ENCODE measurements at regions not wholly inside any gene's neighbourhood (a gene's known extent, or its start where the extent isn't known, plus 50 kb on each side); places are given as distances from the start of the nearest gene placed in this dataset.

DNA sequence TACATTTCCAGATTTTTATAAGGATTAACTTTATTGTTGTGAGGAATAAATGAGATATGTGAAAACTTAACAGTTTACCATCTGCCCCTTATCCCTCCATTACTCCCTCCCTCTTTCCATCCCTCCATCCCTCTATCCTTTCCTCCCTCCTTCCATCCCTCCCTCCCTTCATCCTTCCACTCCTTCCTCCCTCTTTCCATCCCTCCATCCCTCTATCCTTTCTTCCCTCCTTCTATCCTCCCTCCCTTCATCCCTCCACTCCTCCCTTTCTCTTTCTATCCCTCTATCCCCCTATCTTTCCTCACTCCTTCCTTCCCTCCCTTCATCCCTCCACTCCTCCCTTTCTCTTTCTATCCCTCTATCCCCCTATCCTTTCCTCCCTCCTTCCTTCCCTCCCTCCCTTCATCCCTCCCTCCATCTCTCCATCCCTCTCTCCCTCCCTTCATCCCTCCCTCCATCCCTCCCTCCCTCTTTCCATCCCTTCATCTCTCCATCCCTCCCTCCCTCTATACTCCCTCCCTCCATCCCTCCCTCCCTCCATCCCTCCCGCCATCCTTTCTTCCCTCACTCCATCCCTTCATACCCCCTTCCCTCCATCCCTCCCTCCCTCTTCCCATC, 181.8 kb upstream of the PLXNC1 start:
- no peaks in the 10 kb centered on the region for H3K36me3 Mint-ChIP-seq (ENCODE audit: low read depth)
- H3K79me2 ChIP-seq (replicated peaks; ENCODE audit: insufficient read depth) = no peaks in the 10 kb centered on the region
- H3F3A ChIP-seq (replicated peaks; ENCODE audit: low read depth) = no peaks in the 10 kb centered on the region
- H3K36me3 ChIP-seq (ENCODE audit: insufficient read depth) = no peaks in the 10 kb centered on the region
- no peak overlapping the region for H3K4me2 ChIP-seq
- ATAC-seq (no peak), DNase-seq (ENCODE audit: low spot score) (no peak)
- H3K4me3 Mint-ChIP-seq = no peak overlapping the region
- no peak overlapping the region for H3K4me3 ChIP-seq
- no peak overlapping the region for H3K27ac ChIP-seq (ENCODE audit: low read depth)
- H3K27ac Mint-ChIP-seq = no peak overlapping the region
- TF ChIP-seq STAT1 (IDR thresholded peaks at IDR 0.05; ENCODE audit: unreplicated experiment) (no peak), ZNF114 (CRISPR knock-in tag; IDR thresholded peaks at IDR 0.05) (no peak), CREB1 (CRISPR knock-in tag; IDR thresholded peaks at IDR 0.05; ENCODE audit: low read depth) (no peak), EZH2 (IDR thresholded peaks at IDR 0.05; ENCODE audit: low read depth, unreplicated experiment) (no peak), EZH2phosphoT487 (IDR thresholded peaks at IDR 0.05; ENCODE audit: unreplicated experiment) (no peak), NANOG (IDR thresholded peaks at IDR 0.05; ENCODE audit: borderline replicate concordance) (no peak), JUNB (IDR thresholded peaks at IDR 0.05; ENCODE audit: unreplicated experiment) (no peak)
- TF ChIP-seq, protein P1, sequence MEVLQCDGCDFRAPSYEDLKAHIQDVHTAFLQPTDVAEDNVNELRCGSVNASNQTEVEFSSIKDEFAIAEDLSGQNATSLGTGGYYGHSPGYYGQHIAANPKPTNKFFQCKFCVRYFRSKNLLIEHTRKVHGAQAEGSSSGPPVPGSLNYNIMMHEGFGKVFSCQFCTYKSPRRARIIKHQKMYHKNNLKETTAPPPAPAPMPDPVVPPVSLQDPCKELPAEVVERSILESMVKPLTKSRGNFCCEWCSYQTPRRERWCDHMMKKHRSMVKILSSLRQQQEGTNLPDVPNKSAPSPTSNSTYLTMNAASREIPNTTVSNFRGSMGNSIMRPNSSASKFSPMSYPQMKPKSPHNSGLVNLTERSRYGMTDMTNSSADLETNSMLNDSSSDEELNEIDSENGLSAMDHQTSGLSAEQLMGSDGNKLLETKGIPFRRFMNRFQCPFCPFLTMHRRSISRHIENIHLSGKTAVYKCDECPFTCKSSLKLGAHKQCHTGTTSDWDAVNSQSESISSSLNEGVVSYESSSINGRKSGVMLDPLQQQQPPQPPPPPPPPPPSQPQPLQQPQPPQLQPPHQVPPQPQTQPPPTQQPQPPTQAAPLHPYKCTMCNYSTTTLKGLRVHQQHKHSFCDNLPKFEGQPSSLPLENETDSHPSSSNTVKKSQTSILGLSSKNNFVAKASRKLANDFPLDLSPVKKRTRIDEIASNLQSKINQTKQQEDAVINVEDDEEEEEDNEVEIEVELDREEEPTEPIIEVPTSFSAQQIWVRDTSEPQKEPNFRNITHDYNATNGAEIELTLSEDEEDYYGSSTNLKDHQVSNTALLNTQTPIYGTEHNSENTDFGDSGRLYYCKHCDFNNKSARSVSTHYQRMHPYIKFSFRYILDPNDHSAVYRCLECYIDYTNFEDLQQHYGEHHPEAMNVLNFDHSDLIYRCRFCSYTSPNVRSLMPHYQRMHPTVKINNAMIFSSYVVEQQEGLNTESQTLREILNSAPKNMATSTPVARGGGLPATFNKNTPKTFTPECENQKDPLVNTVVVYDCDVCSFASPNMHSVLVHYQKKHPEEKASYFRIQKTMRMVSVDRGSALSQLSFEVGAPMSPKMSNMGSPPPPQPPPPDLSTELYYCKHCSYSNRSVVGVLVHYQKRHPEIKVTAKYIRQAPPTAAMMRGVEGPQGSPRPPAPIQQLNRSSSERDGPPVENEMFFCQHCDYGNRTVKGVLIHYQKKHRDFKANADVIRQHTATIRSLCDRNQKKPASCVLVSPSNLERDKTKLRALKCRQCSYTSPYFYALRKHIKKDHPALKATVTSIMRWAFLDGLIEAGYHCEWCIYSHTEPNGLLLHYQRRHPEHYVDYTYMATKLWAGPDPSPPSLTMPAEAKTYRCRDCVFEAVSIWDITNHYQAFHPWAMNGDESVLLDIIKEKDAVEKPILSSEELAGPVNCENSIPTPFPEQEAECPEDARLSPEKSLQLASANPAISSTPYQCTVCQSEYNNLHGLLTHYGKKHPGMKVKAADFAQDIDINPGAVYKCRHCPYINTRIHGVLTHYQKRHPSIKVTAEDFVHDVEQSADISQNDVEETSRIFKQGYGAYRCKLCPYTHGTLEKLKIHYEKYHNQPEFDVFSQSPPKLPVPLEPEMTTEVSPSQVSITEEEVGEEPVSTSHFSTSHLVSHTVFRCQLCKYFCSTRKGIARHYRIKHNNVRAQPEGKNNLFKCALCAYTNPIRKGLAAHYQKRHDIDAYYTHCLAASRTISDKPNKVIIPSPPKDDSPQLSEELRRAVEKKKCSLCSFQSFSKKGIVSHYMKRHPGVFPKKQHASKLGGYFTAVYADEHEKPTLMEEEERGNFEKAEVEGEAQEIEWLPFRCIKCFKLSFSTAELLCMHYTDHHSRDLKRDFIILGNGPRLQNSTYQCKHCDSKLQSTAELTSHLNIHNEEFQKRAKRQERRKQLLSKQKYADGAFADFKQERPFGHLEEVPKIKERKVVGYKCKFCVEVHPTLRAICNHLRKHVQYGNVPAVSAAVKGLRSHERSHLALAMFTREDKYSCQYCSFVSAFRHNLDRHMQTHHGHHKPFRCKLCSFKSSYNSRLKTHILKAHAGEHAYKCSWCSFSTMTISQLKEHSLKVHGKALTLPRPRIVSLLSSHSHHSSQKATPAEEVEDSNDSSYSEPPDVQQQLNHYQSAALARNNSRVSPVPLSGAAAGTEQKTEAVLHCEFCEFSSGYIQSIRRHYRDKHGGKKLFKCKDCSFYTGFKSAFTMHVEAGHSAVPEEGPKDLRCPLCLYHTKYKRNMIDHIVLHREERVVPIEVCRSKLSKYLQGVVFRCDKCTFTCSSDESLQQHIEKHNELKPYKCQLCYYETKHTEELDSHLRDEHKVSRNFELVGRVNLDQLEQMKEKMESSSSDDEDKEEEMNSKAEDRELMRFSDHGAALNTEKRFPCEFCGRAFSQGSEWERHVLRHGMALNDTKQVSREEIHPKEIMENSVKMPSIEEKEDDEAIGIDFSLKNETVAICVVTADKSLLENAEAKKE (CRISPR knock-in tag; IDR thresholded peaks at IDR 0.05) = no peak
- no peaks in the 10 kb centered on the region for H3K4me1 Mint-ChIP-seq
- no peaks in the 10 kb centered on the region for H4K20me1 ChIP-seq (replicated peaks; ENCODE audit: insufficient read depth)
- 0 out of 2 replicates have a peak, but pooled peaks cover 2% of the 10 kb centered on the region for H3K9me2 ChIP-seq (ENCODE audit: insufficient read depth)
- H3K9me3 Mint-ChIP-seq = no peaks in the 10 kb centered on the region
- no peak overlapping the region for H2AFZ ChIP-seq
- no peaks in the 10 kb centered on the region for H3K27me3 Mint-ChIP-seq (ENCODE audit: insufficient read depth, low read depth, poor library complexity)
- H3K4me1 ChIP-seq (ENCODE audit: insufficient read depth) = no peaks in the 10 kb centered on the region
- H3K27me3 ChIP-seq (ENCODE audit: insufficient read depth) = no peaks in the 10 kb centered on the region

Measured in GM23338 (cell line).